ENCODE measurements at regions not wholly inside any gene's neighbourhood (a gene's known extent, or its start where the extent isn't known, plus 50 kb on each side); places are given as distances from the start of the nearest gene placed in this dataset.

- no peak for TF ChIP-seq CTCF (IDR thresholded peaks at IDR 0.05)
- no peak for TF ChIP-seq EP300 (IDR thresholded peaks at IDR 0.05)
- no peak for TF ChIP-seq POLR2AphosphoS5 (IDR thresholded peaks at IDR 0.05)
These were observed 221.4 kb upstream of the PKN2 start for GRCh38 chr1:88462488-88463261.
